GM12878 (cell line): ENCODE measurements at regions not wholly inside any gene's neighbourhood (a gene's known extent, or its start where the extent isn't known, plus 50 kb on each side); places are given as distances from the start of the nearest gene placed in this dataset.
"Not testable (repeated sequence)": the region's sequence is repeated elsewhere in the genome, so short reads cannot be mapped to it uniquely, and the experiment has no call there.

Experiments
- ATAC-seq: fragments of 200-7000 bp; cut with Tn5 transposase; 3 replicates; pipeline ENCODE4 v1.9.1; 2020; ENCODE audit warnings: mild to moderate bottlenecking, moderate library complexity
- BruUV-seq: library from RNA; stranded (reverse); fragments of 400-500 nt; replicated peaks from 2 replicates; lab custom pipeline; 2021; lab: Mats Ljungman, UMichigan
- CTCF ChIA-PET: fragments of 300-600 bp; sonication (Branson Sonifier 250); formaldehyde crosslinking; extraction: SDS; loops from one replicate; lab custom pipeline; 2021; ENCODE audit warnings: inconsistent platforms; lab: Yijun Ruan, JAX
- POLR2A ChIA-PET: fragments of 350-600 bp; formaldehyde crosslinking; extraction: SDS; loops from one replicate; lab custom pipeline; 2021; ENCODE audit warnings: inconsistent platforms; lab: Charles Lee
- RAD21 ChIA-PET: fragments of 300-600 bp; sonication (Branson Sonifier 250); formaldehyde crosslinking; loops from one replicate; lab custom pipeline; 2023; ENCODE audit warnings: antibody characterized with exemption; ENCODE audit not compliant: unreplicated experiment; lab: Charles Lee
- SMC1A ChIA-PET: fragments of 300-600 bp; sonication (Branson Sonifier 250); formaldehyde crosslinking; loops from one replicate; lab custom pipeline; 2023; ENCODE audit not compliant: unreplicated experiment, uncharacterized antibody; lab: Charles Lee
- DNase-seq: peaks from one replicate; pipeline ENCODE4 v3.0.0-alpha.2; 2011; ENCODE audit warnings: low read depth, low spot score
- FAIRE-seq: peaks from 3 replicates; lab custom pipeline; 2011; peaks lifted over from hg19 to GRCh38; lab: Jason Lieb, UNC
- H2AFZ ChIP-seq: 2 replicates; pipeline ENCODE4 v1.6.0; 2011; ENCODE audit warnings: low read depth, low read length, control low read depth; ENCODE audit not compliant: control insufficient read depth
- H3K27ac ChIP-seq: 2 replicates; pipeline ENCODE4 v1.5.1; 2011; ENCODE audit warnings: control low read depth; ENCODE audit not compliant: control insufficient read depth, insufficient read depth
- H3K27me3 ChIP-seq, 2 experiments: replicated peaks in 1 of 2; 2 replicates each; pipeline versions ENCODE4 v1.6.0 to v1.6.1; 2011; ENCODE audit warnings: low read length in 1 of 2; ENCODE audit not compliant: control insufficient read depth in 2 of 2, insufficient read depth in 2 of 2
- H3K36me3 ChIP-seq, 2 experiments: 2 replicates each; pipeline ENCODE4 v1.5.1; 2011; ENCODE audit warnings: low read length in 1 of 2; ENCODE audit not compliant: control insufficient read depth in 2 of 2, insufficient read depth in 2 of 2
- H3K4me1 ChIP-seq: 2 replicates; pipeline ENCODE4 v1.6.1; 2011; ENCODE audit warnings: mild to moderate bottlenecking, low read length, moderate library complexity, mixed read lengths; ENCODE audit not compliant: control insufficient read depth, insufficient read depth
- H3K4me2 ChIP-seq: 2 replicates; pipeline ENCODE4 v1.6.0; 2011; ENCODE audit warnings: control low read depth; ENCODE audit not compliant: control insufficient read depth, insufficient read depth
- H3K4me3 ChIP-seq: fragments of 200-600 bp; sonication (generic); 2 replicates; pipeline ENCODE4 v1.5.1; 2016
- H3K79me2 ChIP-seq: 2 replicates; pipeline ENCODE4 v1.6.0; 2011; ENCODE audit warnings: low read length; ENCODE audit not compliant: control insufficient read depth, insufficient read depth
- H3K9ac ChIP-seq: 2 replicates; pipeline ENCODE4 v1.8.0; 2011; ENCODE audit warnings: low read length, control low read depth, mixed read lengths; ENCODE audit not compliant: control insufficient read depth, insufficient read depth
- H3K9me3 ChIP-seq: replicated peaks from 3 replicates; pipeline ENCODE4 v1.5.1; 2011; ENCODE audit warnings: mild to moderate bottlenecking, low read length; ENCODE audit not compliant: control insufficient read depth, insufficient read depth
- H4K20me1 ChIP-seq: 2 replicates; pipeline ENCODE4 v1.6.0; 2011; ENCODE audit not compliant: control insufficient read depth, insufficient read depth
- WGBS: methylation state at CpG from one replicate; pipeline ENCODE4 v1.1.6; 2016; ENCODE audit warnings: low lambda C conversion rate; ENCODE audit not compliant: insufficient replicate concordance, insufficient coverage; ENCODE audit errors: missing lambda C conversion rate; 5-methylcytosine and 5-hydroxymethylcytosine counted together
- in situ Hi-C: fragments of 300-500 bp; cut with MboI; formaldehyde crosslinking; loops from 9 replicates; pipeline ENCODE4 v1.14.3; 2018; ENCODE audit warnings: mixed read lengths
- intact Hi-C: fragments of 100-400 bp; cut with micrococcal nuclease; formaldehyde crosslinking; loops from one replicate; pipeline ENCODE4 v1.14.2; 2022; ENCODE audit not compliant: unreplicated experiment

DNA sequence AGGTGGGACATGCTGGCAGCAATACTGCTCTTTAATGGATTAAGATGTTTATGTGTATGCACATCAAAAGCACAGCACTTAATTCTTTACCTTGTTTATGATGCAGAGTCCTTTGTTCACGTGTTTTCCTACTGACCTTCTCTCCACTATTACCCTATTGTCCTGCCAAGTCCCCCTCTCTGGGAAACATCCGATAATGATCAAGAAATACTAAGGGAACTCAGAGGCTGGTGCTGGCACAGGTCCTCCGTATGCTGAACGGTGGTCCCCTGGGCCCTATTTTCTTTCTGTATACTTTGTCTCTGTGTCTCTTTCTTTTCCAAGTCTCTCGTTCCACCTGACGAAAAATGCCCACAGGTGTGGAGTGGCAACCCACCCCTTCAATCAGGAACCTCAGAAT, 84.0 kb upstream of the ALDH3B2 start:
- H3K79me2 ChIP-seq, H3K27me3 ChIP-seq, H3K4me2 ChIP-seq, H3K9ac ChIP-seq, BruUV-seq, H3K36me3 ChIP-seq, H3K4me3 ChIP-seq, POLR2A ChIA-PET, FAIRE-seq, intact Hi-C loops, in situ Hi-C loops, H2AFZ ChIP-seq, DNase-seq, SMC1A ChIA-PET, ATAC-seq, CTCF ChIA-PET, H3K4me1 ChIP-seq, H3K9me3 ChIP-seq, H3K27ac ChIP-seq, H4K20me1 ChIP-seq, RAD21 ChIA-PET: not testable (repeated sequence)
- 23% methylated on average over 6 of the region's 6 CpGs for WGBS

DNA sequence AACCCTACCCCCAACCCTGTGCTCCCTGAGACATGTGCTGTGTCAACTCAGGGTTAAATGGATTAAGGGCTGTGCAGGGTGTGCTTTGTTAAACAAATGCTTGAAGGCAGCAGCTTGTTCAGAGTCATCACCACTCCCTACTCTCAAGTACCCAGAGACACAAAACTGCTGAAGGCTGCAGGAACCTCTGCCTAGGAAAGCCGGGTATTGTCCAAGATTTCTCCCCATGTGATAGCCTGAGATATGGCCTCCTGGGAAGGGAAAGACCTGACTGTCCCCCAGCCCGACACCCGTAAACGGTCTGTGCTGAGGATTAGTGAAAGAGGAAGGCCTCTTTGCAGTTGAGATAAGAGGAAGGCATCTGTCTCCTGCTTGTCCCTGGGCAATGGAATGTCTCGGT, 83.6 kb upstream of the ALDH3B2 start:
- FAIRE-seq, ATAC-seq, H3K9me3 ChIP-seq, DNase-seq, H3K4me3 ChIP-seq, H3K4me2 ChIP-seq, intact Hi-C loops, H3K79me2 ChIP-seq, H3K27ac ChIP-seq, H3K27me3 ChIP-seq, H3K9ac ChIP-seq, POLR2A ChIA-PET, CTCF ChIA-PET, BruUV-seq, RAD21 ChIA-PET, H2AFZ ChIP-seq, H3K36me3 ChIP-seq, H4K20me1 ChIP-seq, SMC1A ChIA-PET, H3K4me1 ChIP-seq, in situ Hi-C loops: not testable (repeated sequence)
- 7% methylated on average over 5 of the region's 5 CpGs for WGBS

DNA sequence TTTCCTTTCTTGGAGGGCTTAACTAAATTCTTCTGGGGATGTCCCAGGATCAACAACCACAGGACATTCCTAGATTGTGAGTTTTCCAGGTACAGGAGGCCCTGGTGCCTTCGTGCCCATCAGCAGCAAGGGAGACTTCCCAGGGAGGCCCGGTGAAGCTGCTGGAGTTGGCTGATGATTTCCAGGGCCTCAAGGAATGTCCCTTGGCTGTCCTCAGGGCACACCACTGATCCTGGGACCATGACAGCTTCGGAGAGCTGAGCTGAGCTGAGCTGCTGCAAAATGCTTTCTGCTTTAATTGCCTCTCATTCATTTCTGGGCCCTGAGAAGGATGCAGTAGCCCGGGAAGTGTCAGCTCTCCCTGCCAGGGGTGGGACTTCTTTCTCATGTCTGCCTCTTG, 79.4 kb upstream of the ALDH3B2 start:
- in situ Hi-C loops: not testable (repeated sequence)

More for the DNA sequence above, 79.4 kb upstream of the ALDH3B2 start:
- DNase-seq, POLR2A ChIA-PET, H3K4me1 ChIP-seq, H3K79me2 ChIP-seq, ATAC-seq, H3K4me2 ChIP-seq, H3K4me3 ChIP-seq, SMC1A ChIA-PET, H4K20me1 ChIP-seq, FAIRE-seq, CTCF ChIA-PET, RAD21 ChIA-PET, H3K27me3 ChIP-seq, BruUV-seq, H3K9me3 ChIP-seq, H2AFZ ChIP-seq, H3K36me3 ChIP-seq, intact Hi-C loops, H3K9ac ChIP-seq, H3K27ac ChIP-seq: not testable (repeated sequence)
- WGBS: 27% methylated on average over 4 of the region's 4 CpGs
